SJSA1 (cell line): ENCODE measurements at regions not wholly inside any gene's neighbourhood (a gene's known extent, or its start where the extent isn't known, plus 50 kb on each side); places are given as distances from the start of the nearest gene placed in this dataset.

Experiments
- DNase-seq, 2 experiments: peaks; one replicate each; pipeline ENCODE4 v3.0.0-alpha.2; 2015 to 2020; ENCODE audit warnings: low spot score in 2 of 2, low read depth in 1 of 2
- H3K27ac ChIP-seq: fragments of 250-450 bp; sonication (Bioruptor Pico); 2 replicates; pipeline ENCODE4 v1.5.1; 2020; ENCODE audit warnings: mild to moderate bottlenecking, moderate library complexity
- H3K27me3 ChIP-seq: fragments of 250-450 bp; sonication (Bioruptor Pico); replicated peaks from 2 replicates; pipeline ENCODE4 v1.5.1; 2020; ENCODE audit warnings: mild to moderate bottlenecking, moderate library complexity
- H3K36me3 ChIP-seq: fragments of 250-450 bp; sonication (Bioruptor Pico); 2 replicates; pipeline ENCODE4 v1.5.1; 2020; ENCODE audit warnings: mild to moderate bottlenecking
- H3K4me1 ChIP-seq: fragments of 250-450 bp; sonication (Bioruptor Pico); replicated peaks from 2 replicates; pipeline ENCODE4 v1.6.1; 2021; ENCODE audit warnings: mild to moderate bottlenecking
- H3K4me3 ChIP-seq: fragments of 250-450 bp; sonication (Bioruptor Pico); 2 replicates; pipeline ENCODE4 v1.5.1; 2020; ENCODE audit warnings: mild to moderate bottlenecking
- H3K9me3 ChIP-seq: fragments of 250-450 bp; sonication (Bioruptor Pico); replicated peaks from 2 replicates; pipeline ENCODE4 v1.5.1; 2020; ENCODE audit warnings: mild to moderate bottlenecking

DNA sequence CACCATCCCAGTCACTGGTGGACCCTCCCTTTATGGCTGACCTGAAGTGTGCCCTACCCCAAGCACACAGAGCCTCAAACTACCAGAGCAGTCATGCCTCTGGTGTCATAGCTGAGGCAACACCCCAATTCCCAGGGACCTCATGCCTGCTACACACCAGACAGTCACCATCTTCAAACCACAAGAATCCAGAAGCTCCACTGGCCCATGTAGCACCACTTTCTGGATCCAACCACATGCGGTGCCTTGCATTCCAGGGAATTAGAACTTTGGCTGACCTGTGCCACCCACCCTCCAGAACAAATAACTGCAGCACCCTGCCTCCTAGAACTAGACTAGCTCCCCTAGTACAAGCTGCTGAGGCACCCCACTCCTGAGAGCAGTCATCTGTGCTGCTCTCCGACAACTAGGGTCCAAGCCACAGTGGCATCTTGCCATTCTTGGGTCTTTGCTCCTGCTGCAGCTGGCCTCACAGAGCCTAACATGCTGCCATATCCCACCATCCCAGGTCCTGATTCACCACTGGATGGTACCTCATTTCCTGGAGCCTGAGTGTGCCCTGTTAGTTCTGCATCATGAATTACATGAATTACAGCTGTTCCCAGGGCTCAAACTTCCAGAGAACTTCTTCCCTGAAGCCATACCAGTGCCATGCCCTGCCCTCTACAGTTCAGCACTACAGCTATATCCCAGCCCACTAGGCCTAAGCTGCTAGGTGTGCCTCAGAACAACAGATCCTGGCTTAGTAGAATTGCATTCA is 243.8 kb upstream of the CHST9 start:
- no peaks in the 10 kb centered on the region for H3K9me3 ChIP-seq
- no peak overlapping the region for H3K4me3 ChIP-seq
- H3K4me1 ChIP-seq, result no peaks in the 10 kb centered on the region
- no peak overlapping the region for H3K27ac ChIP-seq
- no peaks in the 10 kb centered on the region for H3K27me3 ChIP-seq
- DNase-seq, result no peak
- H3K36me3 ChIP-seq, result no peaks in the 10 kb centered on the region

DNA sequence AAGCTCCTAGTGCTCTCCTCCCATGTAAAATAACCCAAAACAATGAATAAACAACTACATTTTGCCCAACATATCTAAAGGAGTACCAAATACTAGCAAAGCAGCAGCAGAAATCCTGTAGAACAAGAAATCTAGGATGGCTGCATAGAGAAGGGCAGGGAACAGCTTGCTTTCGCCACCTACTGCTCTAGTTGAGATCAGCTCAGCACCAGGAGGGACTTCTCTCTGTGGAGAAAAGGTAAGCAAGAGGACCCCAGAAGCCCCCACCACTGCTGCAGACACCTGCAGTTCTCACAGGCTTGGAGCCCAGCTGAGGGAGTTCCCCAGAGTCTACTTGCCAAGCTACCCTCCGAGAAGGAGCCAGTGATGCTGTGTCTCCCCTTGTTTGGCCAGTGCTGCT is 243.0 kb upstream of the CHST9 start:
- Histone ChIP-seq H3K27me3 (no peaks in the 10 kb centered on the region), H3K27ac (no peak overlapping the region), H3K9me3 (no peaks in the 10 kb centered on the region), H3K4me1 (no peaks in the 10 kb centered on the region), H3K36me3 (no peaks in the 10 kb centered on the region), H3K4me3 (no peak overlapping the region)
- DNase-seq, result no peak

DNA sequence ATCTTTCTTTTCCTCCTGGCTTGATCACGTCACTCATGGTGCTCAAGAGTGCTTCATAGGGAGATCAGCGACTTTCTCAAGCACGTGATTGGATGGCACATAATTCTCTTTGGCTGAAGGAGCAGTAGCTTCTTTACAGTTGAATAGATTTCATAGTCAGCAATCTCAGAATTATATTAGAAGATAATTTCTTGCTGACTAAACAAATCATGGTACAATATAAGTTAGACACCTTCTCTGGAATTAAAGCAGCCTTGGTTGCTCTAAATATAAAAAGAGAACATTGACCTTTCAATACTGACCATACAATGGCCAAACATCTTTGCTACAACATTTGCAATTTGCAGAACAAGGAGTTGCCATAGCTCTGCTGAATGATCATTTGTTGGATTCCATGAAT is 238.5 kb upstream of the CHST9 start:
- Histone ChIP-seq H3K9me3 (no peaks in the 10 kb centered on the region), H3K27ac (no peak overlapping the region), H3K27me3 (no peaks in the 10 kb centered on the region), H3K36me3 (no peaks in the 10 kb centered on the region), H3K4me3 (no peak overlapping the region), H3K4me1 (no peaks in the 10 kb centered on the region)
- no peak for DNase-seq

DNA sequence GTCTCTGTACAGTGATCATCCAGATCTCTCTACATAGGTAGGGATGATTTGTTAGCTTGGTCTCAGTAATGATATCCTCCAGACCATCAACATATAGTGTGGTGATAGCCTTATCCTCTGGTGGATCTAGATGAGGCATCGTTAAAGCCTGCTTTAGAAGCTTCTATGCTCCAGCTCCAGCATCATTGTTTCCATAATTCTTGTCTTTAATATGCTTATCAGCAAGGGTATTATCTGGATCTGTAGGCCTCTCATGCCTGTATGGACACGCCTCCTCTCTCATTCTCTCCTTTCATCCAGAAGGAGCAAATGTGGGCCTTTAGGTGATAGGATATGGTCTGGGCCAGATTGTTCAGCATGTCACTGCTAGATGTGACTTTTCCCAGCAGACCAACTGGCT is 234.5 kb upstream of the CHST9 start:
- Histone ChIP-seq H3K4me3 (no peak overlapping the region), H3K9me3 (no peaks in the 10 kb centered on the region), H3K36me3 (no peaks in the 10 kb centered on the region), H3K27me3 (no peaks in the 10 kb centered on the region; the same call in 1 of the 2 replicates), H3K27ac (no peak overlapping the region), H3K4me1 (no peaks in the 10 kb centered on the region)
- DNase-seq, result no peak

DNA sequence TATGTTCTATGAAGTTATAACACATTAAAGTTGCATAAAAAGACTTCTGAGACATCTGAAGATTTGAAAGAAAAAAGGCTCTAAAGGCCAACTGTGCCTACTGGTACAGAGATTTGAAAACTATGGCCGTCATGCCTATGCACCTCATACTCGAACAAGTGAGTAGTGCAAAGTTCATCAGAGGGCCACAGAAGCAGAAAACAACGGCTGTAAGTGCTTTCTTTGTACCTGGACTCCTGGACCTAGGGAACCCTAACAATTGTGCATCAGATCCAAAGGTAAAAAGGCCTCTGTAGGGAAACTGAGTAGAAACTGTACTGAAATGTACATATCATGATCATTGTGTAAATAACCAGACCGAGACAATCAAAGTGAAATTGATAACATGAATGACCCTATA is 230.4 kb upstream of the CHST9 start:
- Histone ChIP-seq H3K9me3 (no peaks in the 10 kb centered on the region), H3K27ac (no peak overlapping the region), H3K4me1 (no peaks in the 10 kb centered on the region), H3K27me3 (no peaks in the 10 kb centered on the region; the same call in 1 of the 2 replicates), H3K36me3 (no peaks in the 10 kb centered on the region), H3K4me3 (no peak overlapping the region)
- no peak for DNase-seq

DNA sequence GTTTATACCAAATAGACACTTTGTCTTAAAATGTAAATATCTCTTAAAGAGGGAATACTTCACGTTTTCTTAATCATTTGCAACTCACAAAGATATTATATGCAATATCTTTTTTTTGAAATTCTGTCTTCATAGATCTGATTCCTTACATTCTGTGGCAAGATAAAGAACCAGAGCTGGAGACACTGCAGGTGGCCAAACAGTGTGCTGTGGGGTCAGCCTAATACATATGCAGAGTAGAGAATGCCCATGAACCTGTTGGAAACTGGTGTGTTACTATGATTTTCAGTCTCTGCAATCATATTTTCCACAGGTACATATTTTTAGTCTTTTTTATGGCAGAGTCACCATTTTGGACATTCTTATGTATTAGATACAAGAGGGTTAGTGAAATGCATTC is 229.6 kb upstream of the CHST9 start:
- Histone ChIP-seq H3K4me1 (no peaks in the 10 kb centered on the region), H3K27ac (no peak overlapping the region), H3K4me3 (no peak overlapping the region), H3K9me3 (no peaks in the 10 kb centered on the region), H3K36me3 (no peaks in the 10 kb centered on the region), H3K27me3 (no peaks in the 10 kb centered on the region; the same call in 1 of the 2 replicates)
- DNase-seq, result no peak

DNA sequence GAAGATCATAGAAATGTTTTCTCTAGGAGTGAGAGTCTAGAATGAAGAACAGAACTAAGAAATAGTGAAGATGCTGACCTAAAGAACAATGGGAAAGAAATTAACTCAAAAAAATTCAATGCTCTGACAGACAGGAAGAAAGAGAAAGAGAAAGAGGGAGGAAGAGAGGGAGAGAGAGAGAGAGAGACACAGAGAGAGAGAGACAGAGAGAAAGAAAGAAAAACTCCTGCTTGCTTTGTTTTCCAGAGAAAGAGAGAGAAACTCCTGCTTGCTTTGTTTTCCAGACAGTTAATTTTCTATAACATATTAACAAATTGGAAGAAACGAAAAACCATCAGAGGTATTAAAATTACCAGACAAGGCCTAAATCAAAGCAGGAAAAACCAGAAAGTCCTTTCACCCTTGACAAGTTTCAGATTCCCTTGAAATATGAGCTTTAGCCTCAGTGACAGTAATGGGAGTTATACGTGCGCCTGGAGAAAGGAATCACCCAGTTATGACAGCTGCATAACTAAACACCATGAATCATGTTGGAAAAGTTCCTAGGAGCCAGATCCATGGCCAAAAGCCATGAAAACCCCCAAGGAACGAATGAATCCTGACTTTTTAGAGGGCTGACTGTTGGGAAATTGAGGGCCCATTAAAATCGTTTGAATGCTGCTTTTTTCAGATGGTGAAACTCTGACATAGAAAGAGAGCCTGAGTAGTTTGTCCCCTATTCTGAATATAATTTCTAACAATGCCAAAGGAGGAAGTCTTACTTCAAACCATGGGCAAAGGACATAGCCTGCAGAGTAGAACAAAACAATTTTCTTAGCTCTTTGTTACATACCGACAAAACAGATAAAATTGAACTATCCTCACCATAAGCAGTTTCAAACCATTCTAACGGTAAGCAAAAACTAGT is 228.6 kb upstream of the CHST9 start:
- H3K9me3 ChIP-seq, result no peaks in the 10 kb centered on the region
- H3K4me3 ChIP-seq, result no peak overlapping the region
- no peaks in the 10 kb centered on the region for H3K4me1 ChIP-seq
- H3K36me3 ChIP-seq, result no peaks in the 10 kb centered on the region
- H3K27ac ChIP-seq, result no peak overlapping the region
- no peak for DNase-seq
- no peaks in the 10 kb centered on the region; the same call in 1 of the 2 replicates for H3K27me3 ChIP-seq

DNA sequence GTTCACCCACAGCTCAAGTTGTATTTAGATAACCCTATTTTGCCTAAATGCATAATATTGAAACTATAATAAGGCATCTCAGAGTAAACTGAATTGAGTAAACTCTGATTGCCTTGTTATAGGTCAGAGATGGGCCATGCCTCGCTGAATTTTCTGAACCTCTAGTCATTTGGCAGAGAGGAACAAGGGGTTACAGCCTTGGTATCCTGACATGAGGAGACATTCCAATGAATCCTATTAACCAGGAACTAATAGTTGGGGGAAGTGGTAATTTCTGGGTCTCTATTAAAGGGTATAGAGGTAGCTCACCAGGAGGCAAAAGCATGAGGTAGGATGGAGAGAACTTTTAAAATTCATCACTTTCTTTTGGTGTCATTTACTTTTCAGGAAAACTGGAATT is 227.4 kb upstream of the CHST9 start:
- DNase-seq, result no peak
- no peaks in the 10 kb centered on the region for H3K9me3 ChIP-seq
- no peak overlapping the region for H3K4me3 ChIP-seq
- no peaks in the 10 kb centered on the region for H3K36me3 ChIP-seq
- H3K27ac ChIP-seq, result no peak overlapping the region
- no peaks in the 10 kb centered on the region for H3K4me1 ChIP-seq
- no peaks in the 10 kb centered on the region; the same call in 1 of the 2 replicates for H3K27me3 ChIP-seq

DNA sequence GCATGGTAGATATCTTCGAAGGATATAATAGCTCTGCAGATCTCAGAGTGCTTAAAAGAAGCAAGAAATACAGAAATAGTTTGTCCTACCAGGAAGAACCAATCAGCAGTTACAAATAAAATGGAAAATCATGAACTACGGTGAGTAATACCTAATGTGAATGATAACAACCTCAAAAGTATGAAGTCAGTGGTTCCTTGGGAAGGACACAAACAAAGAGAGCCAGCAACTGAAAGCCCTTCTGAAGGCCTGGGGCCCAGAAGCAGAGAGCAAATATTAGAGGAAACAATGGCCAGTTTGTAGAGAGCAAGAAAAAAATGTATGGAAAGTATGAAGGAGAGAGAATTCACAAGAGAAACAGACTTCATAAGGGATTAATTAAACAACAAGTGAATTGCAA is 226.8 kb upstream of the CHST9 start:
- Histone ChIP-seq H3K36me3 (no peaks in the 10 kb centered on the region), H3K4me3 (no peak overlapping the region), H3K9me3 (no peaks in the 10 kb centered on the region), H3K4me1 (no peaks in the 10 kb centered on the region), H3K27ac (no peak overlapping the region), H3K27me3 (no peaks in the 10 kb centered on the region; the same call in 1 of the 2 replicates)
- DNase-seq, result no peak

DNA sequence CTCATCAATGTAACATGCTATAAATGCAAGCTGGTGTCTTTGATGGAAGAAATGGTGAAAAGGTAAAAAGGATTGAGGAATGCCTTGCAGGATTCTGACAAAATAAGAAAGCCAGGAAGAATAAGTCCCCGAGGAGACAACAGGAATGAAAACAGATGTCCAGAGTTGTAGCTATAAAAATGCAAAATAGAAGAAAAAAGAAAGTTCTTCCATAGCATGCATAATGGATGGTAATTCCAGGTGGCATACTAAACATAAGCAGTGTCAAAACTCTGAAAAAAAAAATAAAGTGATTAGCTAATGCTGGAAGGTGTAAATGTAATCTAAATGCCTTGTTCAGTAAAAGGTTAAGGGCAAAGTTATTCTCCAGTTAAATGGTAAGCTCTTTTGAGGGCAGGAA is 225.9 kb upstream of the CHST9 start:
- H3K4me3 ChIP-seq, result no peak overlapping the region
- no peaks in the 10 kb centered on the region for H3K4me1 ChIP-seq
- no peak overlapping the region for H3K27ac ChIP-seq
- no peaks in the 10 kb centered on the region for H3K9me3 ChIP-seq
- no peaks in the 10 kb centered on the region for H3K36me3 ChIP-seq
- no peak for DNase-seq
- no peaks in the 10 kb centered on the region; the same call in 1 of the 2 replicates for H3K27me3 ChIP-seq

DNA sequence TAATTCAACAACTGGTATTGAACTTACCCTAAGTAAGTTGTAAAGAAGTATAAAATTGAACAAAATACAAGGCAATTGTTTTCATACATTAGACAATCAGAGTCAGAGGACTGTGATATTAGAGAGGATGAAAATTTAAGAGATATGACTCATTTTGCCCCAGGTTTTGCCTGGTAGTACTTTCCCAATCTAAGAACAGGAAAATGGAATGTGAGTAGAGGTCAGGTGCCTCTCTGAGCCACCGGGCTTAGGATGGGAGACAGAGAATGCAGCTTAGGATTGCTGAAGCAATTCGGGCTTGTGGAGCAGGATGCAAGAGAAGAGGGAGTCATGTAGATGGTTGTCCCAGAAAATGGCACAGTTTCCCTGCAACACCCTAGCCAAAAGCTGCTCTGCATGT is 219.7 kb upstream of the CHST9 start:
- no peaks in the 10 kb centered on the region for H3K9me3 ChIP-seq
- no peak for DNase-seq
- H3K4me1 ChIP-seq, result no peaks in the 10 kb centered on the region
- no peak overlapping the region for H3K4me3 ChIP-seq
- H3K27ac ChIP-seq, result no peak overlapping the region
- no peaks in the 10 kb centered on the region for H3K36me3 ChIP-seq
- 0 out of 2 replicates have a peak, but pooled peaks cover 2% of the 10 kb centered on the region for H3K27me3 ChIP-seq

DNA sequence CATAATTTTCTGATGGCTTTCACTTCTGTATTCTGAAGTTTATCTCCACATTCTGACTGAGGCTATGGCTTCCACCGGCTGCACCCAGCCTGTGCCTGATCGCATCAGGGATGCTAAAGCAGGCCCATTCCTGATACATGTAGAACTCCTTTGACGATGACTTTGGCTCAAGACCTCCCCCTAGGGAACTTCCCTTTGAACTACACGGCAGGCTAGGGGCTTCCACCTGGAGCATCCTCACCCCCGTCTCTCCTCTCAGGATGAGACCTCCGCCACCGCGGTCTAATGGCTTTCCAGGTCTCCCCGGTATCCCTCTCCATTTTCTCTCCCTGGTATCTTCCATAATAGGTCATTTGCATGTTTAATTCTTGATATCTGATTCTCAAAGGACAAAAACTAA is 214.9 kb upstream of the CHST9 start:
- DNase-seq, result no peak
- H3K4me1 ChIP-seq, result no peaks in the 10 kb centered on the region
- no peak overlapping the region for H3K4me3 ChIP-seq
- H3K9me3 ChIP-seq, result no peaks in the 10 kb centered on the region
- H3K27me3 ChIP-seq, result 0 out of 2 replicates have a peak, but pooled peaks cover 2% of the 10 kb centered on the region
- H3K27ac ChIP-seq, result no peak overlapping the region
- no peaks in the 10 kb centered on the region for H3K36me3 ChIP-seq

DNA sequence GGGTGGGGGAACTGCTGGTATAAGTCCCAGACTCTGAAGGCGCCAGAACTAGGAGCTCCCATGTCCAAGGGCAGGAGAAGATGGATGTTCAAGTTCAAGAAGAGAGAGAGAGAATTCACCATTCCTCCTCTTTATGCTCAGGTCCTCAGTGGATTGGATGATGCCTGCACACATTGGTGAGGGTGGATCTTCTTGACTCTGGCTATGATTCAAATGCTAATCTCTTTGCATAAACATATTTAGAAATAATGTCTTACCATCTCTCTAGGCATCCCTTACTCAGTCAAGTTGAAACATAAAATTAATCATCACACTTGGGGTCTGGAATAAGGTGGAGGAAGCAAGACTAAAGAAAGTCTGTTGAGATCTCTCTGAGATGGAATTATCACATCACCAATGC is 210.6 kb upstream of the CHST9 start:
- Histone ChIP-seq H3K4me1 (no peaks in the 10 kb centered on the region), H3K27ac (no peak overlapping the region), H3K9me3 (no peaks in the 10 kb centered on the region), H3K27me3 (no peaks in the 10 kb centered on the region), H3K4me3 (no peak overlapping the region), H3K36me3 (no peaks in the 10 kb centered on the region)
- DNase-seq, result no peak

DNA sequence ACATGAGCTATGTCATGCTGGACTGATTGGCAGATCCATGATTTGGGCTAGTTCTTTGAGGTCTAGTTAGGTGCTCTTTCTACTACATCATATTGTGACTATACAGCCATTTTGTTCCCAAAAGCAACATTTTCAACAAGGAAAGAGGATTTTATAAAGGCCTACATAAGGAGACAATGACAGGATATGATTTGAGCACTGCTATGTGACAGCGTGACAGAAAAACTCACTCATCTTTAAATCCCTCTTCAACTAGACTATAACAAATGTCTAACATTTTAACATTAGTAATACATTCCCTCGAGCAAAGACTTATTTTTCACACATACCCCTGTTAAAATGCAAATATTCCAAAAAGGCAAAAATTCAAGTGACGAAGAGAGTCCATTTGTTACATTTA is 209.6 kb upstream of the CHST9 start:
- Histone ChIP-seq H3K27ac (no peak overlapping the region), H3K4me3 (no peak overlapping the region), H3K9me3 (no peaks in the 10 kb centered on the region), H3K36me3 (no peaks in the 10 kb centered on the region), H3K27me3 (no peaks in the 10 kb centered on the region), H3K4me1 (no peaks in the 10 kb centered on the region)
- DNase-seq, result no peak
